ENCODE measurements at regions not wholly inside any gene's neighbourhood (a gene's known extent, or its start where the extent isn't known, plus 50 kb on each side); places are given as distances from the start of the nearest gene placed in this dataset.

DNA sequence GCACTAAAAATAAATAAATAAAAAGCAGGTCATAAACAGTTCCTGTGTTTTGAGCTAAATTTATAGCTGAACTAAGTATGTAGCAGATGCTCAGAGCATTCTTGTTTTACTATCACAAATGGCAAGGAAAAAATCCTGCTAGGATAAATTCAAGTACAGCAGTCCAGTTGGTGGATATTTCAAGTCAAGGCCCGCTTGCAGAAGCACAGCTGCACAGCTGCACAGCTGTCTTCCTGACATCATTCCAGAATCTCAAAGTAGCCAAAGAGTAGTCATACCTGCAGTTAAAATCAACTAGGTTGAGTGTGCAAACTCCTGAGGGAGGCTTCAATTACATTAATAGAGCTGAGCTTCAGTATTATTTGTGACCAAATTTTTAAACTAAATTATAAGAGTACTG lies 297.7 kb upstream of the MANEA start:
- TF ChIP-seq, protein P1, sequence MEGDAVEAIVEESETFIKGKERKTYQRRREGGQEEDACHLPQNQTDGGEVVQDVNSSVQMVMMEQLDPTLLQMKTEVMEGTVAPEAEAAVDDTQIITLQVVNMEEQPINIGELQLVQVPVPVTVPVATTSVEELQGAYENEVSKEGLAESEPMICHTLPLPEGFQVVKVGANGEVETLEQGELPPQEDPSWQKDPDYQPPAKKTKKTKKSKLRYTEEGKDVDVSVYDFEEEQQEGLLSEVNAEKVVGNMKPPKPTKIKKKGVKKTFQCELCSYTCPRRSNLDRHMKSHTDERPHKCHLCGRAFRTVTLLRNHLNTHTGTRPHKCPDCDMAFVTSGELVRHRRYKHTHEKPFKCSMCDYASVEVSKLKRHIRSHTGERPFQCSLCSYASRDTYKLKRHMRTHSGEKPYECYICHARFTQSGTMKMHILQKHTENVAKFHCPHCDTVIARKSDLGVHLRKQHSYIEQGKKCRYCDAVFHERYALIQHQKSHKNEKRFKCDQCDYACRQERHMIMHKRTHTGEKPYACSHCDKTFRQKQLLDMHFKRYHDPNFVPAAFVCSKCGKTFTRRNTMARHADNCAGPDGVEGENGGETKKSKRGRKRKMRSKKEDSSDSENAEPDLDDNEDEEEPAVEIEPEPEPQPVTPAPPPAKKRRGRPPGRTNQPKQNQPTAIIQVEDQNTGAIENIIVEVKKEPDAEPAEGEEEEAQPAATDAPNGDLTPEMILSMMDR (IDR thresholded peaks at IDR 0.05) = no peak
- TF ChIP-seq POLR2A (IDR thresholded peaks at IDR 0.05) = no peak

All from thyroid gland (tissue), 4 donors.